HCT116 (cell line): ENCODE measurements at regions not wholly inside any gene's neighbourhood (a gene's known extent, or its start where the extent isn't known, plus 50 kb on each side); places are given as distances from the start of the nearest gene placed in this dataset.

ENCODE experiments used
- TCF7L2 ChIP-seq: IDR thresholded peaks from 2 replicates; pipeline ENCODE4 v1.7.0; 2011; ENCODE audit warnings: borderline replicate concordance, inconsistent platforms; ENCODE audit not compliant: insufficient read depth, insufficient read length; ENCODE audit errors: extremely low read depth
- YY1 ChIP-seq: IDR thresholded peaks from 2 replicates; pipeline ENCODE4 v1.6.1; 2011; ENCODE audit warnings: low read length, low read depth, moderate library complexity, mild to moderate bottlenecking; ENCODE audit not compliant: insufficient replicate concordance; ENCODE audit errors: extremely low read depth
- TF ChIP-seq, protein P1 (sequence below): IDR thresholded peaks from 2 replicates; pipeline ENCODE4 v1.6.1; 2012; ENCODE audit warnings: low read depth
- TF ChIP-seq, protein P2 (sequence below), 3 experiments: fragments of 200-600 bp in 1 of 3; sonication (generic) in 1 of 3; IDR thresholded peaks in 2 of 3; conservative IDR thresholded peaks in 1 of 3; 2 replicates each; pipeline ENCODE4 v1.5.1; 2012 to 2017; ENCODE audit warnings: low read depth in 2 of 3, low read length in 2 of 3, antibody characterized with exemption in 1 of 3, borderline replicate concordance in 1 of 3, control low read depth in 1 of 3, mild to moderate bottlenecking in 1 of 3, mixed read lengths in 1 of 3, mixed run types in 1 of 3, moderate library complexity in 1 of 3; ENCODE audit not compliant: insufficient read depth in 1 of 3

DNA sequence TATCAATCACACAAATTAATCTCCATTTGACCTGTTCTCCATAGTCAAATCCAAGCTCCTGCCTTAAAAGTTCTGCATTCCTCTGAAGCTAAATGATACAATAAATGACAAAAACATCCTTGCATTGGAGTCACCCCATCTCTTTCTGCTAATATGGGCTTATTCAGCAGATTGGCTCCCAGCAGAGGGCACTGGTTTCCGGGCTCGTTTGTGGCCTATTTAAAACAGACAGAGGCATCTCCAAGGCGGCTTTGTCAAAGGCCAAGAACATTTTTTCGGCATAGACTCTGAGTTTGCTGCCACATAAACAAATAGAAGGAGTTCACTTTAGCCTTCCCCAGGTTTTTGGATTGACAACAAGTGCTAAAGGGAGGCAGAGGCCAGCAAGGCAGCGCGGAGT lies 204.4 kb upstream of the RASGRP1 start:
- TF ChIP-seq, protein P1, sequence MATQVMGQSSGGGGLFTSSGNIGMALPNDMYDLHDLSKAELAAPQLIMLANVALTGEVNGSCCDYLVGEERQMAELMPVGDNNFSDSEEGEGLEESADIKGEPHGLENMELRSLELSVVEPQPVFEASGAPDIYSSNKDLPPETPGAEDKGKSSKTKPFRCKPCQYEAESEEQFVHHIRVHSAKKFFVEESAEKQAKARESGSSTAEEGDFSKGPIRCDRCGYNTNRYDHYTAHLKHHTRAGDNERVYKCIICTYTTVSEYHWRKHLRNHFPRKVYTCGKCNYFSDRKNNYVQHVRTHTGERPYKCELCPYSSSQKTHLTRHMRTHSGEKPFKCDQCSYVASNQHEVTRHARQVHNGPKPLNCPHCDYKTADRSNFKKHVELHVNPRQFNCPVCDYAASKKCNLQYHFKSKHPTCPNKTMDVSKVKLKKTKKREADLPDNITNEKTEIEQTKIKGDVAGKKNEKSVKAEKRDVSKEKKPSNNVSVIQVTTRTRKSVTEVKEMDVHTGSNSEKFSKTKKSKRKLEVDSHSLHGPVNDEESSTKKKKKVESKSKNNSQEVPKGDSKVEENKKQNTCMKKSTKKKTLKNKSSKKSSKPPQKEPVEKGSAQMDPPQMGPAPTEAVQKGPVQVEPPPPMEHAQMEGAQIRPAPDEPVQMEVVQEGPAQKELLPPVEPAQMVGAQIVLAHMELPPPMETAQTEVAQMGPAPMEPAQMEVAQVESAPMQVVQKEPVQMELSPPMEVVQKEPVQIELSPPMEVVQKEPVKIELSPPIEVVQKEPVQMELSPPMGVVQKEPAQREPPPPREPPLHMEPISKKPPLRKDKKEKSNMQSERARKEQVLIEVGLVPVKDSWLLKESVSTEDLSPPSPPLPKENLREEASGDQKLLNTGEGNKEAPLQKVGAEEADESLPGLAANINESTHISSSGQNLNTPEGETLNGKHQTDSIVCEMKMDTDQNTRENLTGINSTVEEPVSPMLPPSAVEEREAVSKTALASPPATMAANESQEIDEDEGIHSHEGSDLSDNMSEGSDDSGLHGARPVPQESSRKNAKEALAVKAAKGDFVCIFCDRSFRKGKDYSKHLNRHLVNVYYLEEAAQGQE: no peak
- TF ChIP-seq, protein P2, sequence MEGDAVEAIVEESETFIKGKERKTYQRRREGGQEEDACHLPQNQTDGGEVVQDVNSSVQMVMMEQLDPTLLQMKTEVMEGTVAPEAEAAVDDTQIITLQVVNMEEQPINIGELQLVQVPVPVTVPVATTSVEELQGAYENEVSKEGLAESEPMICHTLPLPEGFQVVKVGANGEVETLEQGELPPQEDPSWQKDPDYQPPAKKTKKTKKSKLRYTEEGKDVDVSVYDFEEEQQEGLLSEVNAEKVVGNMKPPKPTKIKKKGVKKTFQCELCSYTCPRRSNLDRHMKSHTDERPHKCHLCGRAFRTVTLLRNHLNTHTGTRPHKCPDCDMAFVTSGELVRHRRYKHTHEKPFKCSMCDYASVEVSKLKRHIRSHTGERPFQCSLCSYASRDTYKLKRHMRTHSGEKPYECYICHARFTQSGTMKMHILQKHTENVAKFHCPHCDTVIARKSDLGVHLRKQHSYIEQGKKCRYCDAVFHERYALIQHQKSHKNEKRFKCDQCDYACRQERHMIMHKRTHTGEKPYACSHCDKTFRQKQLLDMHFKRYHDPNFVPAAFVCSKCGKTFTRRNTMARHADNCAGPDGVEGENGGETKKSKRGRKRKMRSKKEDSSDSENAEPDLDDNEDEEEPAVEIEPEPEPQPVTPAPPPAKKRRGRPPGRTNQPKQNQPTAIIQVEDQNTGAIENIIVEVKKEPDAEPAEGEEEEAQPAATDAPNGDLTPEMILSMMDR (IDR thresholded peaks at IDR 0.05 in 2 of 3, conservative IDR thresholded peaks at IDR 0.05 in 1 of 3; ENCODE audit: borderline replicate concordance in 1 of 3, insufficient read depth in 1 of 3, low read depth in 2 of 3, low read length in 2 of 3): peak in 2 of 3 experiments; percentile 39 to 43; a peak in 4 of 6 replicates
- TF ChIP-seq YY1 (no peak), TCF7L2 (no peak)
